ENCODE measurements at regions not wholly inside any gene's neighbourhood (a gene's known extent, or its start where the extent isn't known, plus 50 kb on each side); places are given as distances from the start of the nearest gene placed in this dataset.

DNA sequence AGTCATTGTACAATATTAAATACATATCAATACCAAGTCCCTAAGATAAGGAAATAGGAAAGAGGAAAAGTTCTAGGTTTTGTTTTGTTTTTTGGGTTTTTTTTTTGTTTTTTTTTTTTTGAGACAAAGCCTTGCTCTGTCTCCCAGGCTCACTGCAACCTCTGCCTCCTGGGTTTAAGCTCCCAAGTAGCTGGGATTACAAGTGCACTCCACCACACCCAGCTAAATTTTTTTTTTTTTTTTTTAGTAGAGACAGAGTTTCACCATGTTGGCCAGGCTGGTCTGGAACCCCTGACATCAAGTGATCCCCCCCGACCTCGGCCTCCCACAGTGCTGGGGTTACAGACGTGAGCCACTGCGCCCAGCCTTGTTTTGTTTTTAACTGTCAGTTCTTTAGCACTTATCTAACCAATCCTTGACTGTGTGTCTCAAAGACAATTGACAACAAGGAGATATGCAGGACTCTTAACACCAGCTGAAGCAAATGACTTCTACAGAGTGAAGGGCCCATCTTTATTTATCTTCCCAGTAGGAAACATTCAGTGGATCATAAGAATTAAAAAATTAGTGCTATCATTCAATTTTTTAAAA, 100.0 kb upstream of the RAP2B start:
- TF ChIP-seq POLR2A (IDR thresholded peaks at IDR 0.05) = no peak
- TF ChIP-seq, protein P1, sequence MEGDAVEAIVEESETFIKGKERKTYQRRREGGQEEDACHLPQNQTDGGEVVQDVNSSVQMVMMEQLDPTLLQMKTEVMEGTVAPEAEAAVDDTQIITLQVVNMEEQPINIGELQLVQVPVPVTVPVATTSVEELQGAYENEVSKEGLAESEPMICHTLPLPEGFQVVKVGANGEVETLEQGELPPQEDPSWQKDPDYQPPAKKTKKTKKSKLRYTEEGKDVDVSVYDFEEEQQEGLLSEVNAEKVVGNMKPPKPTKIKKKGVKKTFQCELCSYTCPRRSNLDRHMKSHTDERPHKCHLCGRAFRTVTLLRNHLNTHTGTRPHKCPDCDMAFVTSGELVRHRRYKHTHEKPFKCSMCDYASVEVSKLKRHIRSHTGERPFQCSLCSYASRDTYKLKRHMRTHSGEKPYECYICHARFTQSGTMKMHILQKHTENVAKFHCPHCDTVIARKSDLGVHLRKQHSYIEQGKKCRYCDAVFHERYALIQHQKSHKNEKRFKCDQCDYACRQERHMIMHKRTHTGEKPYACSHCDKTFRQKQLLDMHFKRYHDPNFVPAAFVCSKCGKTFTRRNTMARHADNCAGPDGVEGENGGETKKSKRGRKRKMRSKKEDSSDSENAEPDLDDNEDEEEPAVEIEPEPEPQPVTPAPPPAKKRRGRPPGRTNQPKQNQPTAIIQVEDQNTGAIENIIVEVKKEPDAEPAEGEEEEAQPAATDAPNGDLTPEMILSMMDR (IDR thresholded peaks at IDR 0.05) = no peak
